ENCODE measurements at regions not wholly inside any gene's neighbourhood (a gene's known extent, or its start where the extent isn't known, plus 50 kb on each side); places are given as distances from the start of the nearest gene placed in this dataset.

DNA sequence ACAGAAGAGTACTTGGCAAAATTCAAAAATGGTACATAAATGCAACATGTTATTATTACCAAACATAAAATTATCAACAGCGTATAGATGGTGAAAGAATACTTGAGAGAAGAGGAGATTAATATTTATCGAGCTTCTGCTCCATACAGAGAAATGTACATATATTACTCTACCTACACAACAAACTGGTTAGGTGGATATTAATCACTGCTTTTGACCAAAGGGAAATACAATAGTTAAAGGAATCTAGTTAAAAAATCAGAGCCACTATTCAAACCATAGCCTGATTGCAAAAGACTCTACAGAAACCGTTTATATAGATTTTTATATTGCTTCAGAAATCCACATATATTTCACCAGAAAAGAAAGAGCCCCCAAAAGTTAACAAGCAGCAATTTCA, 379.3 kb upstream of the PRMT6 start:
- DNase-seq (ENCODE audit: low read depth), result no peak
- H3K4me3 ChIP-seq (ENCODE audit: low read depth, low read length), result no peak overlapping the region
- TF ChIP-seq CTCF (IDR thresholded peaks at IDR 0.05; ENCODE audit: insufficient read depth, low read depth, low read length, missing control alignments), result no peak

GRCh38 chr1:106677721-106678120, 378.8 kb upstream of the PRMT6 start:
- no peak for TF ChIP-seq CTCF (IDR thresholded peaks at IDR 0.05; ENCODE audit: insufficient read depth, low read depth, low read length, missing control alignments)

GRCh38 chr1:106678279-106679050, 378.0 kb upstream of the PRMT6 start:
- TF ChIP-seq CTCF (IDR thresholded peaks at IDR 0.05; ENCODE audit: insufficient read depth, low read depth, low read length, missing control alignments), result no peak
- no peak for DNase-seq (ENCODE audit: low read depth)
- no peak overlapping the region for H3K4me3 ChIP-seq (ENCODE audit: low read depth, low read length)

More at GRCh38 chr1:106677721-106678120, 378.8 kb upstream of the PRMT6 start:
- no peak overlapping the region for H3K4me3 ChIP-seq (ENCODE audit: low read depth, low read length)
- DNase-seq (ENCODE audit: low read depth), result no peak

DNA sequence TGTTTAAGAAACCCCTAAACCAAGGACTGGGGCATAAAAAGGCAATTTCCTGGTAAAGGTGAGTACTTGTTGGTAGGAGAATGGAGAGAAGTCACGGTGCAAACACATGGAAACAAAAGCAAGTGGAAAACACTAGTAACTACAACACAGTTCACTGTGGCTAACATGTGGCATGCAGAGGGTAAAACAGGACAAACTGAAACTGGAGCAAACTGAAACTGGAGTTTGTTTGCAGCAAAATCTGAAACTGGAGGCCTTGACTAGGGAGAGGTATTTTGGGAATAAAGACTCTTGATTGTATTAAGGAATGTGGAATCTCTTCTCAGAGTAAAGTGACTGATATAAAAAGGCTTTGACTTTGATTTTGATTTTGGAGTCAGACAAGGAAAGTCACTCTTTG, 376.3 kb upstream of the PRMT6 start:
- no peak for DNase-seq (ENCODE audit: low read depth)
- H3K4me3 ChIP-seq (ENCODE audit: low read depth, low read length), result no peak overlapping the region
- TF ChIP-seq CTCF (IDR thresholded peaks at IDR 0.05; ENCODE audit: insufficient read depth, low read depth, low read length, missing control alignments), result no peak

GRCh38 chr1:106680776-106681344, 375.6 kb upstream of the PRMT6 start:
- no peak for DNase-seq (ENCODE audit: low read depth)
- H3K4me3 ChIP-seq (ENCODE audit: low read depth, low read length), result no peak overlapping the region

DNA sequence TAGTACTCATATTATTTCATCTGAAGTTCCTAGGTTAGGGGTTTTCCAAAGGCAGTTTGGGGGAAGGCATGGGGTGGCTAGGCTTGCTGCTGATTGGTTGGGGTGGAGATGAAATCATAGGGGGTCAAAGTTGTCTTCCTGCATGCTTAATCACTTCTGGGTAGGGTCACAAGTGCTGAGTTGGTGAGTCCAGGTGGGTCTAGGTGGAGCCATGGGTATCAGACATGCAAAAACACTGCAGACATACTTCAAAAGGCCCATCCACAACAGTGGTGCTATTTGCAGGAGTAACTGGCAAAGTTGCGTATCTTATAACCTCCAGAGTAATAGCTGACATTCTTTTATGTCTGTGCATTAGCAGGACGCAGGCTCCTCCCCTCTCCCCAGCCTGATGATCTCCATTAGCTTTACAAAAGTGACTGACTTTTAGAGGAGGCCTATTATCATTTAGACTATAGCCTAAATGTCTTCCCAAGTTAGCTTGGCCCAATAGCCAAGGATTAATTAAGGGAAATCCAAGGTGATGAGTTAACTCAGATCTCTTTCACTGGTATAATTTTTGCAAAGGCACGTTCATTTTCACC, 374.4 kb upstream of the PRMT6 start:
- TF ChIP-seq CTCF (IDR thresholded peaks at IDR 0.05; ENCODE audit: insufficient read depth, low read depth, low read length, missing control alignments), result no peak
- H3K4me3 ChIP-seq (ENCODE audit: low read depth, low read length), result no peak overlapping the region
- DNase-seq (ENCODE audit: low read depth), result no peak

More at GRCh38 chr1:106680776-106681344, 375.6 kb upstream of the PRMT6 start:
- TF ChIP-seq CTCF (IDR thresholded peaks at IDR 0.05; ENCODE audit: insufficient read depth, low read depth, low read length, missing control alignments), result no peak

All from GM12865 (cell line).